Suprapubic skin (tissue), 4 donors: ENCODE measurements at regions not wholly inside any gene's neighbourhood (a gene's known extent, or its start where the extent isn't known, plus 50 kb on each side); places are given as distances from the start of the nearest gene placed in this dataset.

ENCODE experiments used
- DNase-seq, 2 donors: peaks; one replicate each; pipeline ENCODE4 v3.0.0-alpha.2; 2019; ENCODE audit warnings: low spot score in 2 of 2
- H3K27ac ChIP-seq: fragments of 200-600 bp; sonication (generic); one replicate; pipeline ENCODE4 v1.5.1; 2019
- H3K27me3 ChIP-seq: fragments of 200-600 bp; sonication (generic); one replicate; pipeline ENCODE4 v1.5.1; 2019
- H3K36me3 ChIP-seq: fragments of 200-600 bp; sonication (generic); one replicate; pipeline ENCODE4 v1.5.1; 2019
- H3K4me1 ChIP-seq: fragments of 200-600 bp; sonication (generic); one replicate; pipeline ENCODE4 v1.5.1; 2019
- H3K4me3 ChIP-seq: fragments of 200-600 bp; sonication (generic); one replicate; pipeline ENCODE4 v1.5.1; 2019; ENCODE audit warnings: mild to moderate bottlenecking
- H3K9me3 ChIP-seq: fragments of 200-600 bp; sonication (generic); one replicate; pipeline ENCODE4 v1.5.1; 2019
- EP300 ChIP-seq: sonication (generic); formaldehyde crosslinking; IDR thresholded peaks from one replicate; pipeline ENCODE4 v1.6.1; 2017; ENCODE audit warnings: antibody characterized with exemption
- POLR2A ChIP-seq, 2 donors: fragments of 450-650 bp; IDR thresholded peaks; one replicate each; pipeline ENCODE4 v1.6.1; 2017; ENCODE audit warnings: antibody characterized with exemption in 2 of 2, mild to moderate bottlenecking in 2 of 2, moderate library complexity in 2 of 2
- POLR2AphosphoS5 ChIP-seq, 3 donors: sonication (generic); formaldehyde crosslinking; IDR thresholded peaks; one replicate each; pipeline ENCODE4 v1.6.1; 2017; ENCODE audit warnings: antibody characterized with exemption in 3 of 3
- WGBS: methylation state at CpG from one replicate; pipeline ENCODE4 v1.1.5; 2018; 5-methylcytosine and 5-hydroxymethylcytosine counted together
- TF ChIP-seq, protein P1 (sequence below), 2 donors: fragments of 200-600 bp in 1 of 2; fragments of 450-650 bp in 1 of 2; sonication (generic) in 1 of 2; IDR thresholded peaks; one replicate each; pipeline ENCODE4 v1.5.1; 2016 to 2019; ENCODE audit warnings: antibody characterized with exemption in 2 of 2, mild to moderate bottlenecking in 1 of 2, moderate library complexity in 1 of 2

DNA sequence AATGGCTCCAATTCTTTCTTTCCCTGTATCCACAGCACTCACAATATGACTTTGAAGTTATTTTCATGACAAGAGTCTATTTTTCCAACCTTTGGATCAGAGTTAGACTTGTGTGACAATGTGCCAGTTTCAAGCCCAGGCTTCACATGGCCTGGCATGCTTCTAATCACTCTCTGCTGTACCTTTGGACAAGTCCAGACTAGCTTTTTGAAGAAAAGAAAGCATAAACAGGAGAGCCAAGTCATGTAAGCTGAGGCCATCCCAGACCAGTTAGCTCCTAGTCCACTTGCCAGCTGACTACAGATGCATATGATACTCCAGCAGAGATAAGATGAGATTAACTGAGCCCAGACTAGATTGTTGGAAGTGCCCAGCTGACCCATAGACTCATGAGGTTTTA lies 513.6 kb upstream of the C9orf72 start:
- Histone ChIP-seq H3K36me3 (no peaks in the 10 kb centered on the region), H3K9me3 (no peaks in the 10 kb centered on the region), H3K27me3 (no peaks in the 10 kb centered on the region), H3K4me3 (no peak overlapping the region), H3K4me1 (no peaks in the 10 kb centered on the region), H3K27ac (no peak overlapping the region)
- TF ChIP-seq, protein P1, sequence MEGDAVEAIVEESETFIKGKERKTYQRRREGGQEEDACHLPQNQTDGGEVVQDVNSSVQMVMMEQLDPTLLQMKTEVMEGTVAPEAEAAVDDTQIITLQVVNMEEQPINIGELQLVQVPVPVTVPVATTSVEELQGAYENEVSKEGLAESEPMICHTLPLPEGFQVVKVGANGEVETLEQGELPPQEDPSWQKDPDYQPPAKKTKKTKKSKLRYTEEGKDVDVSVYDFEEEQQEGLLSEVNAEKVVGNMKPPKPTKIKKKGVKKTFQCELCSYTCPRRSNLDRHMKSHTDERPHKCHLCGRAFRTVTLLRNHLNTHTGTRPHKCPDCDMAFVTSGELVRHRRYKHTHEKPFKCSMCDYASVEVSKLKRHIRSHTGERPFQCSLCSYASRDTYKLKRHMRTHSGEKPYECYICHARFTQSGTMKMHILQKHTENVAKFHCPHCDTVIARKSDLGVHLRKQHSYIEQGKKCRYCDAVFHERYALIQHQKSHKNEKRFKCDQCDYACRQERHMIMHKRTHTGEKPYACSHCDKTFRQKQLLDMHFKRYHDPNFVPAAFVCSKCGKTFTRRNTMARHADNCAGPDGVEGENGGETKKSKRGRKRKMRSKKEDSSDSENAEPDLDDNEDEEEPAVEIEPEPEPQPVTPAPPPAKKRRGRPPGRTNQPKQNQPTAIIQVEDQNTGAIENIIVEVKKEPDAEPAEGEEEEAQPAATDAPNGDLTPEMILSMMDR (IDR thresholded peaks at IDR 0.05), result no peak
- TF ChIP-seq POLR2A (IDR thresholded peaks at IDR 0.05) (no peak), POLR2AphosphoS5 (IDR thresholded peaks at IDR 0.05) (no peak), EP300 (no peak)
- DNase-seq, result no peak

- TF ChIP-seq POLR2AphosphoS5 (IDR thresholded peaks at IDR 0.05) (no peak), POLR2A (IDR thresholded peaks at IDR 0.05) (no peak), EP300 (no peak)
- TF ChIP-seq, protein P1 (IDR thresholded peaks at IDR 0.05), result no peak
- H3K4me3 ChIP-seq, result no peak overlapping the region
- no peak for DNase-seq
- no peak overlapping the region for H3K27ac ChIP-seq
- no peaks in the 10 kb centered on the region for H3K36me3 ChIP-seq
- no peaks in the 10 kb centered on the region for H3K4me1 ChIP-seq
- H3K9me3 ChIP-seq, result no peaks in the 10 kb centered on the region
- WGBS, result 68% methylated on average over 9 of the region's 10 CpGs
- H3K27me3 ChIP-seq, result no peaks in the 10 kb centered on the region
Observed at GRCh38 chr9:28092981-28093936, 520.0 kb upstream of the C9orf72 start.

DNA sequence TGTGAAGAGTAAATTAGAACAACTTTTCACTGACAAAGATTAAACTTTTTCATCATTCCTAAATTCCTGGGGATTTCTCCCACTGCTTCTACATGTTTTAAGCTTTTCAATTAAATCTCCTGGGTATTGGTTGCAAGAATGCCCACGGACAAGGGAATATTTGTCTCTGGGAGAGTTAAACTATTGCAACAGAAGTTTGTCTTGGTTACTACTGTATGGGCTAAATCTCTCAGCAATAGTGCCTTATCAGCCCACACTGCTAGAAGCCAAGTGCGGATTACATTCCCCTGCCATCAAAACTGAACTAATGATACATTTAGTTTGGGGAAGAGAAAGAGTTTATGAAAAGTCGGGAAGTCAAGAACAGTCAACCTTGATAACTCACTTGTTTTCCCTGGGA lies 528.2 kb upstream of the C9orf72 start:
- Histone ChIP-seq H3K27me3 (no peaks in the 10 kb centered on the region), H3K9me3 (no peaks in the 10 kb centered on the region), H3K4me3 (no peak overlapping the region), H3K36me3 (no peaks in the 10 kb centered on the region), H3K27ac (no peak overlapping the region), H3K4me1 (no peaks in the 10 kb centered on the region)
- TF ChIP-seq EP300 (no peak), POLR2AphosphoS5 (IDR thresholded peaks at IDR 0.05) (no peak), POLR2A (IDR thresholded peaks at IDR 0.05) (no peak)
- TF ChIP-seq, protein P1 (IDR thresholded peaks at IDR 0.05), result no peak
- no peak for DNase-seq
- WGBS, result 77% methylated on average over 3 of the region's 3 CpGs

GRCh38 chr9:28105001-28105400 lies 531.7 kb upstream of the C9orf72 start:
- WGBS, result 62% methylated on average over 2 of the region's 2 CpGs
- no peak overlapping the region for H3K27ac ChIP-seq
- H3K4me1 ChIP-seq, result no peaks in the 10 kb centered on the region
- no peaks in the 10 kb centered on the region for H3K27me3 ChIP-seq
- no peaks in the 10 kb centered on the region for H3K36me3 ChIP-seq
- H3K9me3 ChIP-seq, result no peaks in the 10 kb centered on the region
- no peak overlapping the region for H3K4me3 ChIP-seq
- DNase-seq, result no peak
- TF ChIP-seq EP300, result no peak
- no peak for TF ChIP-seq POLR2AphosphoS5 (IDR thresholded peaks at IDR 0.05)
- TF ChIP-seq POLR2A (IDR thresholded peaks at IDR 0.05), result no peak
- TF ChIP-seq, protein P1 (IDR thresholded peaks at IDR 0.05), result no peak

- H3K4me1 ChIP-seq, result no peaks in the 10 kb centered on the region
- no peak overlapping the region for H3K27ac ChIP-seq
- H3K36me3 ChIP-seq, result no peaks in the 10 kb centered on the region
- H3K9me3 ChIP-seq, result no peaks in the 10 kb centered on the region
- H3K4me3 ChIP-seq, result no peak overlapping the region
- DNase-seq, result no peak
- TF ChIP-seq POLR2A (IDR thresholded peaks at IDR 0.05) (no peak), EP300 (no peak), POLR2AphosphoS5 (IDR thresholded peaks at IDR 0.05) (no peak)
- TF ChIP-seq, protein P1 (IDR thresholded peaks at IDR 0.05), result no peak
- no peaks in the 10 kb centered on the region for H3K27me3 ChIP-seq
- WGBS, result 80% methylated on average over 3 of the region's 3 CpGs
Observed at GRCh38 chr9:28120184-28120583, 546.9 kb upstream of the C9orf72 start.
